PC-9 (cell line): ENCODE measurements at regions not wholly inside any gene's neighbourhood (a gene's known extent, or its start where the extent isn't known, plus 50 kb on each side); places are given as distances from the start of the nearest gene placed in this dataset.

Experiments used
- CTCF ChIP-seq: fragments of 200-600 bp; sonication (generic); conservative IDR thresholded peaks from 2 replicates; pipeline ENCODE4 v1.6.1; 2017; ENCODE audit warnings: mixed run types, antibody characterized with exemption, mild to moderate bottlenecking, moderate library complexity
- EZH2 ChIP-seq: fragments of 200-600 bp; sonication (generic); IDR thresholded peaks from 2 replicates; pipeline ENCODE4 v1.8.0; 2017; ENCODE audit warnings: antibody characterized with exemption, low read depth

GRCh38 chr2:139378373-139378772 is 598.2 kb upstream of the NXPH2 start:
- TF ChIP-seq CTCF (no peak), EZH2 (no peak)
